GM21515 (cell line): ENCODE measurements at regions not wholly inside any gene's neighbourhood (a gene's known extent, or its start where the extent isn't known, plus 50 kb on each side); places are given as distances from the start of the nearest gene placed in this dataset.

Source experiments
- ATAC-seq: cut with Tn5 transposase; IDR thresholded peaks from one replicate; pipeline ENCODE4 v1.9.1; 2021; ENCODE audit not compliant: unreplicated experiment

GRCh38 chr17:51540151-51540550 is 279.8 kb downstream of the UTP18 start:
- ATAC-seq, result no peak

- ATAC-seq, result no peak
Observed at GRCh38 chr17:51541215-51541614, 280.9 kb downstream of the UTP18 start.

- no peak for ATAC-seq
Observed at GRCh38 chr17:51546114-51546513, 285.8 kb downstream of the UTP18 start.

GRCh38 chr17:51548125-51548524 is 287.8 kb downstream of the UTP18 start:
- no peak for ATAC-seq

- no peak for ATAC-seq
Observed at GRCh38 chr17:51555153-51555552, 294.8 kb downstream of the UTP18 start.

GRCh38 chr17:51559778-51560177 is 299.4 kb downstream of the UTP18 start:
- no peak for ATAC-seq

GRCh38 chr17:51560398-51560797 is 300.1 kb downstream of the UTP18 start:
- no peak for ATAC-seq

- no peak for ATAC-seq
Observed at GRCh38 chr17:51563961-51564360, 303.6 kb downstream of the UTP18 start.

GRCh38 chr17:51572115-51572514 is 311.8 kb downstream of the UTP18 start:
- ATAC-seq, result no peak
